ENCODE measurements at regions not wholly inside any gene's neighbourhood (a gene's known extent, or its start where the extent isn't known, plus 50 kb on each side); places are given as distances from the start of the nearest gene placed in this dataset.

GRCh38 chr20:62545901-62546525 is 70.2 kb upstream of the GATA5 start:
- DNase-seq, result no peak

DNA sequence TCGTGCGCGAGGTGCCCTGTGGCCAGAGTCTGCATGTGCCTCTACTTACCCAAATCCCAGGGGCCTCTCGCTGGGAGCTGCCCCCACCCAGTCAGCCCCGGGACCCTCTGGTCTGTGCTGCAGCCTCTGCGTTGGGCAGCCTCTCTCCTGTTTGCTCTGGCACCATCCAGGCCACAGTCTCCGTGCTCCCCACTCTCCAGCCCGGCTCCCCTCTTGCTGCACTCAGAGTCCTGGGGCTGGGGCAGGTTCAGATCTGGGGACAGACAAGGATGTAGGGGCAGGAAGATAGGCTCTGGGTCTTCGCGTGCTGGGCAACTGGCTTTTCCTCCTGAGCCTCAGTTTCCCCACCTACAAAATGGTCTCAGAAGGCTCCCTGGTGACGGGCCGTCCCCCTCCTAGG is 70.8 kb upstream of the GATA5 start:
- DNase-seq, result no peak

DNA sequence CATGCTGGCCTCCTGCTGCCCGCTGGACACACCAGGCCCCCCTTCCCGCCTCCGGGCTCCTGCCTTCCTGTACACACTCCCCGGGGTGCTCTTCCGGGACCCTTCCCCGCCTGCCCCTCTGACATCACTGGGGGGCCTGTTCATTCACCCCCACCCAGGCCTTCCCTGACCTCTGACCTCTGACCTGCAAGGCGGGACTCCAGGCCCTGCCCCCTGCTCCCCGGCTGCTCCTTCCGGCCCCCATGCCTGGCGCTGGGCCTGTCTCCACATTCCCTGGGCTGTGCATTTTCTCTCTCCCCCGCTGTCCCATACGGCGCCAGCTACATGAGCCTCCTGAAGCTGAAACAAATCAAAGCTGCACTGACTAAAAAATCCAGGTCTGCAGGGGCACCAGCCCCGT is 71.6 kb upstream of the GATA5 start:
- DNase-seq, result no peak

- DNase-seq, result no peak
Observed at GRCh38 chr20:62548471-62548870, 72.7 kb upstream of the GATA5 start.

DNA sequence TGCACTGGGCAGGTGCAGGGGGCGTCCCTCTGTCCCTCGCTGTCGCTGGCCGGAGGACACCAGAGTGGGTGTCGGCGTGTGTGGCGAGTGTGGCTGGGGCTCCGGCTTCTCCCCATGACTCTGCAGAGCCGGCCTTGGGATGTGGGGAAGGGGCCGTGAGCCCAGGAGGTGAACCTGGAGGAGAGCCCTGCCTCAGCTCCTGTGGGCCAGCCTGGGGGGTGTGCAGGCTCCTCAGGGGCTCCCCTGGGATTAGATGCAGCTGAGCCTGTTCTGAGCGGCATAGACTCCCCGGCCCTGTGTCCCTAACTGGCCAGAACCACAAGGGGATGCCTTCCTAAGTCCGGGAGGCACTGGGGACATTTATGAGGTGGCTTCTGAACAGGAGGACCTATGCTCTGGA is 73.2 kb upstream of the GATA5 start:
- no peak for DNase-seq

DNA sequence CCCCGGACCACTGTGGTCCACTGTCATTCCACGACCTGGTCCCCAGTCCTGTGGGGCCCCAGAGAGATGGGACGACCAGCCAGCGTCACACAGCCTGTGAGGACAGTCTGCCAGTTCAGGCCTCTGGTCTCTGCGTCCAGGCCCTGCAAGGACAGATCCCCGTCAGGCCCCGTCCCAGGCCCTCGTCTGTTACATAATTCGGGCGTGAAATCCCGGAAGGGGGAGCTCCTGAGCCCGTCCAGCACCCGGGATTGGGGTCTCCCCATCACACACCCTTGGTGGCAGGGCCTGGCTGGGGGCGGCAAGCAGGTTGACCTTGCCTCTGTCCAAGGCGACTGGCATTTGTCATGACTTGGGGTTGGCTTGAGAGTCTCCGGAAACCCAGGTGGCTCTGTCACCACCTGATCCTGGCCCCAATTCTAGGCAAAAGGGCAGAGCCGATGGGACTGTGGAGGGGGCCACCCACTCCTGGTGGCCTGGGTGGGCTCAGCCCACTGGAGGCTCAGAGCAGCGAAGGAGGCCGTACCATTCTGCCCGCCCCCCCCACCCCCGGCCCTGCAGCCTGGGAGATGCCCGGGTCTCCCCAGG is 73.8 kb upstream of the GATA5 start:
- DNase-seq, result no peak

GRCh38 chr20:62550087-62550632 is 74.4 kb upstream of the GATA5 start:
- no peak for DNase-seq

DNA sequence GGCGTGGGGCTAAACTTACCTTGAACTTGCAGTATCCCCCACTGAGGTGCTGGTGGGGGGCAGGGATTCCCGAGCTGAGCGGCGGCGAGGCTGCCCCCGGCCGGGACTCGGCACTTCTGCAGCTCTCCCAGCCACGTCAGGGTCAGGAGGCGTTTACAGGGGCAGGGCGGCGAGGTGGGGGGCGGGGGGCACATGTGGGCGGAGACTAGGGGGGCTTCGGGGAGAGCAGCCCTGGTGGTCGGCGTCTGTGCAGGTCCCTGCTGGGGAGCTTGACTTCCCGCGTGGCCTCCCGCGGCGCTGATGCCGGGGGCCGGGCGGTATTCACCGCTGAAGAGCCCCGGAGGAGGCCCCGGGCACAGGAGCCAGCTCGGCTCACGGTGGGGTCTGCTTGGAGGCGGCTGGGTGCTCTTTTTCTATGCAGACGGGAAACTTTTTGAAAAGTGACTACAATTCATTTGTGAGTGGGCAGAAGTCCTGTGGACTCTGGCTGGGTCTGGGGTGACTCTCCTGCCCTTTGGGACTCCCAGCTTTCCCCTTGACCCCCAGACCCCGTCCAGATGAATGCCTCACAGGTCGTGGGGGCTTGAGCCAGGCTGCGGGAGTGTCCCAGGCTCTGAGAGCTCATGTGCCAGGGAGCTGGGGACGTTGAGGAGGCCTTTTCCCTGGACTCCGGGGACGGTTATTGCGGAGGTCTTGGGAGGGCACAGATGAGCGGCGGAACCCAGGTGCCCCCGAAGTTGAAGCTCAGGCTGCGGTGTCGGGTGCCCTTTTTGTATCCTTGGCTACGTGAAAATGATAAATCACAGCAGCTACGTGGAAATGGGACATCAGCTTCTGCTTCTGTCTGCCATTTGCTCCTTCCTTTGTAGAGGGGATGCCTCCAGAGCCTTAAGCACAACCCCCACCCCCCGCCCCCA is 75.9 kb upstream of the GATA5 start:
- DNase-seq, result no peak

- no peak for DNase-seq
Observed at GRCh38 chr20:62552613-62553012, 76.8 kb upstream of the GATA5 start.

DNA sequence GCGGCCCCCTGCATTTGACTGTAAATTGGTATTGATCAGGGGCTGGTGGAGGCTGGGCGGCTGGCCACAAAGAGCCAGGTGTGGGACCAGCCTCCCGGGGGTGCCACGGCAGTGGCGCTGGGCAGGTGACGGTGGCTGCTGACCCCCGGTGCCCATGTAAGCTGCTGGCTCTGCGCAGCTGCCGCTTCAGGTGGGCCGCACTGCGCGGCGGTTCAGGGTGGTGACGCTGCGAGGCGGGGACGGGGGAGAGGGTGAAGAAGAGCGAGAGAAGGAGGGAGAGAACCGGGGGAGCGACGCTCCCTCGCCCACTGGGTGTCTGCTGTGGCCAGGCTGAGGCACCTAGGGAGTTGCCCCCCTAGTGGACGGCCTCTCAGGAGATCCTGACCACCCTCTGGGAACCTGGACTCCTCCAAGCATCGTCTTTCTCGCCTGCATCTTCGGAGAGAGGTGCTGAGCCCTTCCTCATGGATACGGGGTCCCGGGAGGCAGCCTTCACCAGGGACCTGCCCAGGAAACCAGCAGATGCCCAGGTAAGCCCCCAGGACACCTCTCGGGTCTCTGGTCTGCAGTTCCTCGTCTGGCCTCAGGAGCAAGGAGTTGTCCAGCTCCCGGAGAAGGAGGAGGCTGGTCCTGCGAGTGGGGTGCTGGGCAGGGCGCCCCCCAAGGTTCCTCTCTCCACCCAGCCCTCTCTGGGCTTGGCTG is 77.5 kb upstream of the GATA5 start:
- no peak for DNase-seq

- no peak for DNase-seq
Observed at GRCh38 chr20:62553838-62554161, 78.0 kb upstream of the GATA5 start.

DNA sequence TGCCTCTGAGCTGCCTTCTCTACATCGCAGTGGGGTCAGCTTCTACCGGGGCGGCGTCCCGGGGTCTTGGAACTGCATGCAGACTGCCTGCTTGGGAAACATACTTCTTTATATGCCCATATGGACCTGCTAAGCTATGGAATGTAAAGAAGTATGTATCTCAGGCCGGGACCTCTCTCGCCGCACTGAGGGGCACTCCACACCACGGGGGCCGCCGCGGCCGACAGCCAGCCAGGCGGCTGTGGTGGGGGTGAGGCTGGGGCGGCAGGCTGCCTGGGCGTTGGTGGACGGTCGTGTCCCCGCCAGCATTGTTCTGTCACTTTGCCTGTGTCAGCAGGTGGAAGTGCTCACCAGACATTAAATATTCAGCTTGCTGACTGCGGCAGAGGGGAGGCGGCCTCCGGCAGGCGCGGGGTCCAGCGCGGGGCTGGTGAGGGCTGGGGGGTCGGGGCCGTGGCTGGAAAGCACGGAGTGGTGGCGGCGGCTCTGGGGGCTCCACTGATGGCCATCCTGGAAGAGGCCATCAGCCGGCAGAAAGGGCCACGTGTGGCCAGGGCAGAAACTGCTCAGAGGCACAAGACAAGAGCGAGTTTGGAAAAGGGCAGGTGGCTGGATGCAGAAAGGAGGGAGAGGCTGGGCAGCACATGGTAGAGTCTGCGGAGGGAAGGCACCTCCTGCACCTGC is 78.6 kb upstream of the GATA5 start:
- no peak for DNase-seq

GRCh38 chr20:62554898-62555641 is 79.3 kb upstream of the GATA5 start:
- no peak for DNase-seq

- DNase-seq, result no peak
Observed at GRCh38 chr20:62555642-62556420, 80.0 kb upstream of the GATA5 start.

DNA sequence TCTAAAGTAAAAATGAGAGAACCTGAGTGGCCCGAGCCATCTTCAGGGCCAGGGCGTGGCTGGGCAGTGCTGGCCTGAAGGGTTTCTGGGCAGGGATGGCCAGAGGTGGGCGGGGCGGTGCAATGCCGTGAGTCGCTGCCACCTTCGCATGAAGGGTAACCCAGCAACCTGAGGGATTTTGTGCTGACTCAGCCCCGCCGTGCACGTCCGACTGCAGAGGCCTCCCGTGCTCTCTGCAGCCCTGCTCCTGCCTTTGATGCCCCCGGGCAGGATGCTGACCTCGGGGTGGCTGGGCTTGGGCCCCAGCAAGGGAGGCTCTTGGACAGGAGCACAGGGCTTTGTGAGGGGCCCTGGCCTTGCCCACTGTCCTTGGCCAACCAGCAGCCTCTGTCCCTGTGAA is 81.7 kb upstream of the GATA5 start:
- DNase-seq, result no peak

DNA sequence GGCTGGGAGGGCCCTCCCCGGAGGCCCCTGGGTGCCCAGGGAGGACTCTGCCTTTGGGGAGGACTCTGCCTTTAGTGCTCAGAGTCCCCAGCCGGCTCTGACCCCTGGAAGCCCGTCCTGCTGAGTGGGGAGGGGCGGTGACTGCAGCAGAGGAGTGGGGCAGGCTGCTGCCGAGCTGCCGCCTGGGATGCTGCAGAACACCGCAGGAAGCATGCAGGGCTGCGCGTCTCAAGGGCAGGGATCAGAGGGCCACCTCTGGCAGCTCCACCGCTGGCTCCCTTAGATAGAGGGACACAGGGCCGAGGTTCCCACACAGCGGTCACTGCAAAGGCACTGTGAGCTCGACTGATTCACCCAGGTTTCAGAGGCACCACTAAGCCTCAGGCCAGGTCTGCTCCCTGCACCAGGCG is 82.2 kb upstream of the GATA5 start:
- DNase-seq, result no peak

- DNase-seq, result no peak
Observed at GRCh38 chr20:62558779-62559178, 83.0 kb upstream of the GATA5 start.

DNA sequence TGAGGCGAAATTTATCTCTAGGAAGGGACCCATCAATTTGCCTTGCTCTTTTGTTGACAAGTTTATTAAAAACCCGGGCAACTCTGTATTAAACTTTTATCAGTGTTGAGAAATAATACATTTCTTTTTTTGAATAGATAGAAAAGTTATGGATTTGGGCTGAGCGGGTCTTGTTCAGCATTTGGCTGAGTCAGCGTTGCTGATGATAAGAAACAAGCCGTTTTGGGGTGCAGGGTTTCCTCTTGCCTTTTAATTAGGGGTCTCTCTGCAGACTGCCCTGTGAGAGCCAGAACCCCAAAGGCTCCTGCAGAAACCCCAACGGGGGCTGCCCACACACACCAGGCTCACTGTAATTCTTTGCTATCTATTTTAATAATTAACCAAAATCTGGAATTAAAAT is 82.1 kb upstream of the SLCO4A1 start:
- DNase-seq, result no peak

- no peak for DNase-seq
Observed at GRCh38 chr20:62561182-62561581, 81.1 kb upstream of the SLCO4A1 start.

DNA sequence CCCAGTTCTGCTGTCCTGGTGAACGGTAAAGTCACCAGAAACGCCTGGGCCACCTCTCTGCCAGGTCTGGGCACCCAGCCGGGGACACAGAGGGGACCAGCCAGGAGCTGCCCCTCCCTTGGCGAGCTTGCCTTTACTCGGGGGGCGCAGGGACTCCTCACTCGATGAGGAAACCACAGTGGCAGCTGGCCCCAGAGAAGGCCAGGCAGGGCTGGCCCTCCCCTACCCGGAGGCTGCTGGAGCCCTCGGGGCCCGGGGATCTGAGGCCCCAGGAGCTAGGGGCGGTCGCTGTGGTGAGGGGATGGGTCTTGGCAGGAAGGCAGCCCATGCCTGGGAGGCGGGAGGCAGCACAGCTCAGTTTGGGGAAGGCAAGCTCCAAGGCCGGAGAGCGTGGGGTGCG is 80.4 kb upstream of the SLCO4A1 start:
- no peak for DNase-seq

- DNase-seq, result no peak
Observed at GRCh38 chr20:62562831-62563230, 79.5 kb upstream of the SLCO4A1 start.

Measured in inflammatory macrophage treated with lipopolysaccharide for 4 hours (primary cell).